SK-N-SH (cell line): ENCODE measurements at regions not wholly inside any gene's neighbourhood (a gene's known extent, or its start where the extent isn't known, plus 50 kb on each side); places are given as distances from the start of the nearest gene placed in this dataset.

Experiments used
- CHD2 ChIP-seq: fragments of 150-350 bp; IDR thresholded peaks from 2 replicates; pipeline ENCODE4 v1.6.1; 2018; ENCODE audit warnings: low read length; ENCODE audit not compliant: partially characterized antibody
- CTCF ChIP-seq: fragments of 200-600 bp; sonication (generic); IDR thresholded peaks from 2 replicates; pipeline ENCODE4 v1.6.1; 2017; ENCODE audit warnings: antibody characterized with exemption, mild to moderate bottlenecking, moderate library complexity
- ELF1 ChIP-seq: IDR thresholded peaks from 2 replicates; pipeline ENCODE4 v1.4.0; 2012
- EZH2phosphoT487 ChIP-seq: fragments of 200-600 bp; sonication (generic); IDR thresholded peaks from 2 replicates; pipeline ENCODE4 v1.6.1; 2017; ENCODE audit warnings: low read depth, mixed run types, mild to moderate bottlenecking, antibody characterized with exemption, moderate library complexity, borderline replicate concordance
- FOSL2 ChIP-seq: IDR thresholded peaks from 2 replicates; pipeline ENCODE4 v1.4.0; 2012; ENCODE audit warnings: low read depth, mild to moderate bottlenecking, moderate library complexity, borderline replicate concordance
- FOXM1 ChIP-seq: IDR thresholded peaks from 2 replicates; pipeline ENCODE4 v1.4.0; 2012; ENCODE audit warnings: low read depth, mild to moderate bottlenecking
- GABPA ChIP-seq: IDR thresholded peaks from 2 replicates; pipeline ENCODE4 v1.4.0; 2012; ENCODE audit warnings: low read depth, mild to moderate bottlenecking
- GATA2 ChIP-seq: sonication (generic); formaldehyde crosslinking; IDR thresholded peaks from 2 replicates; pipeline ENCODE4 v1.5.0; 2020; ENCODE audit warnings: mild to moderate bottlenecking, missing genetic modification reagents
- IRF3 ChIP-seq: fragments of 150-350 bp; IDR thresholded peaks from 2 replicates; pipeline ENCODE4 v1.6.1; 2016; ENCODE audit warnings: mild to moderate bottlenecking, low read depth, low read length
- MAX ChIP-seq: IDR thresholded peaks from 2 replicates; pipeline ENCODE4 v1.4.0; 2012; ENCODE audit warnings: low read depth
- MEF2A ChIP-seq: IDR thresholded peaks from 2 replicates; pipeline ENCODE4 v1.4.0; 2012; ENCODE audit warnings: low read depth, borderline replicate concordance
- MXI1 ChIP-seq: IDR thresholded peaks from 2 replicates; pipeline ENCODE4 v1.6.1; 2012; ENCODE audit warnings: mild to moderate bottlenecking, low read depth, low read length, improper control_type of control experiment
- NRF1 ChIP-seq: IDR thresholded peaks from 2 replicates; pipeline ENCODE4 v1.6.1; 2012; ENCODE audit warnings: low read depth, mild to moderate bottlenecking, low read length
- PBX3 ChIP-seq: IDR thresholded peaks from 2 replicates; pipeline ENCODE4; 2012
- RAD21 ChIP-seq: IDR thresholded peaks from 2 replicates; pipeline ENCODE4 v1.6.1; 2012; ENCODE audit warnings: mild to moderate bottlenecking, low read length
- RCOR1 ChIP-seq: fragments of 150-350 bp; IDR thresholded peaks from 2 replicates; pipeline ENCODE4 v1.6.1; 2017; ENCODE audit warnings: antibody characterized with exemption, low read length
- RXRA ChIP-seq: IDR thresholded peaks from 2 replicates; pipeline ENCODE4 v1.4.0; 2012; ENCODE audit warnings: low read depth, mild to moderate bottlenecking, borderline replicate concordance
- SIN3A ChIP-seq: IDR thresholded peaks from 2 replicates; pipeline ENCODE4 v1.6.1; 2012; ENCODE audit warnings: low read depth, mild to moderate bottlenecking, low read length, moderate library complexity, borderline replicate concordance
- SMC3 ChIP-seq: IDR thresholded peaks from 2 replicates; pipeline ENCODE4 v1.6.1; 2012; ENCODE audit warnings: low read depth, low read length, improper control_type of control experiment
- TEAD4 ChIP-seq: IDR thresholded peaks from 2 replicates; pipeline ENCODE4 v1.4.0; 2012; ENCODE audit warnings: mild to moderate bottlenecking, borderline replicate concordance; ENCODE audit not compliant: insufficient read depth
- USF2 ChIP-seq: fragments of 150-350 bp; IDR thresholded peaks from 2 replicates; pipeline ENCODE4 v1.6.1; 2017; ENCODE audit warnings: antibody characterized with exemption, low read length, low read depth, borderline replicate concordance
- YY1 ChIP-seq: IDR thresholded peaks from 2 replicates; pipeline ENCODE4 v1.4.0; 2012; ENCODE audit warnings: low read depth, mild to moderate bottlenecking
- ZBTB33 ChIP-seq: IDR thresholded peaks from 2 replicates; pipeline ENCODE4 v1.4.0; 2012; ENCODE audit warnings: low read depth, borderline replicate concordance

GRCh38 chr7:86932038-86932512 lies 127.4 kb downstream of the ELAPOR2 start (continued):
- TF ChIP-seq TEAD4 = 0 out of 2 replicates have a peak, but pooled peaks have one; percentile 49
- no peak for TF ChIP-seq GATA2 (CRISPR knock-in tag)
- no peak for TF ChIP-seq RCOR1
- TF ChIP-seq FOSL2 = peak; percentile 74
- TF ChIP-seq MEF2A = peak; percentile 45; the same call in 1 of the 2 replicates
- no peak for TF ChIP-seq USF2
- no peak for TF ChIP-seq RXRA
- no peak for TF ChIP-seq ELF1
- TF ChIP-seq IRF3 = no peak
- TF ChIP-seq PBX3 = peak; percentile 3; the same call in 1 of the 2 replicates
- peak; percentile 59 for TF ChIP-seq GABPA
- TF ChIP-seq MXI1 = no peak
- peak; percentile 47; the same call in 1 of the 2 replicates for TF ChIP-seq MAX
- no peak for TF ChIP-seq CHD2
- TF ChIP-seq FOXM1 = no peak
- TF ChIP-seq ZBTB33 = no peak
- no peak for TF ChIP-seq SMC3
- no peak for TF ChIP-seq CTCF
- TF ChIP-seq YY1 = no peak
- TF ChIP-seq SIN3A = 0 out of 2 replicates have a peak, but pooled peaks have one; percentile 48
- no peak for TF ChIP-seq NRF1
- TF ChIP-seq RAD21 = no peak
- TF ChIP-seq EZH2phosphoT487 = no peak
- TF ChIP-seq, all 33 proteins: peak for 13
